ENCODE measurements at regions not wholly inside any gene's neighbourhood (a gene's known extent, or its start where the extent isn't known, plus 50 kb on each side); places are given as distances from the start of the nearest gene placed in this dataset.

- no peak overlapping the region for H3K4me3 ChIP-seq (ENCODE audit: control insufficient read depth, low read depth, low read length)
- no peak for TF ChIP-seq CTCF (conservative IDR thresholded peaks at IDR 0.05; ENCODE audit: control insufficient read depth, insufficient read depth, low read depth, low read length)
- no peak for DNase-seq (ENCODE audit: low read depth)
Observed at GRCh38 chr16:54207837-54208236, 78.8 kb downstream of the IRX3 start.

- no peak overlapping the region for H3K4me3 ChIP-seq (ENCODE audit: control insufficient read depth, low read depth, low read length)
- no peak for TF ChIP-seq CTCF (conservative IDR thresholded peaks at IDR 0.05; ENCODE audit: control insufficient read depth, insufficient read depth, low read depth, low read length)
- no peak for DNase-seq (ENCODE audit: low read depth)
Observed at GRCh38 chr16:54204756-54205155, 81.8 kb downstream of the IRX3 start.

- TF ChIP-seq CTCF (conservative IDR thresholded peaks at IDR 0.05; ENCODE audit: control insufficient read depth, insufficient read depth, low read depth, low read length), result no peak
- DNase-seq (ENCODE audit: low read depth), result no peak
- H3K4me3 ChIP-seq (ENCODE audit: control insufficient read depth, low read depth, low read length), result no peak overlapping the region
Observed at GRCh38 chr16:54203851-54204505, 82.6 kb downstream of the IRX3 start.

- no peak for TF ChIP-seq CTCF (conservative IDR thresholded peaks at IDR 0.05; ENCODE audit: control insufficient read depth, insufficient read depth, low read depth, low read length)
- DNase-seq (ENCODE audit: low read depth), result no peak
- no peak overlapping the region for H3K4me3 ChIP-seq (ENCODE audit: control insufficient read depth, low read depth, low read length)
Observed at GRCh38 chr16:54203384-54203783, 83.2 kb downstream of the IRX3 start.

All from fibroblast of mammary gland (primary cell).